ENCODE measurements at regions not wholly inside any gene's neighbourhood (a gene's known extent, or its start where the extent isn't known, plus 50 kb on each side); places are given as distances from the start of the nearest gene placed in this dataset.

- TF ChIP-seq POLR2A (IDR thresholded peaks at IDR 0.05) (no peak), CTCF (IDR thresholded peaks at IDR 0.05 in 4 of 5, conservative IDR thresholded peaks at IDR 0.05 in 1 of 5) (no peak)
Measured at GRCh38 chr3:72070005-72070404, 285.1 kb upstream of the PROK2 start.

Data from gastrocnemius medialis (tissue), 4 donors.